SJCRH30 (cell line): ENCODE measurements at regions not wholly inside any gene's neighbourhood (a gene's known extent, or its start where the extent isn't known, plus 50 kb on each side); places are given as distances from the start of the nearest gene placed in this dataset.
"Not testable (repeated sequence)": the region's sequence is repeated elsewhere in the genome, so short reads cannot be mapped to it uniquely, and the experiment has no call there.

Experiments
- DNase-seq, 2 experiments: peaks; one replicate each; pipeline ENCODE4 v3.0.0-alpha.2; 2015 to 2020
- H3K27ac ChIP-seq: fragments of 250-450 bp; sonication (Bioruptor Pico); 2 replicates; pipeline ENCODE4 v1.5.1; 2020; ENCODE audit warnings: mild to moderate bottlenecking, moderate library complexity
- H3K27me3 ChIP-seq: fragments of 250-450 bp; sonication (Bioruptor Pico); 2 replicates; pipeline ENCODE4 v1.5.1; 2020; ENCODE audit warnings: mild to moderate bottlenecking, moderate library complexity
- H3K36me3 ChIP-seq: fragments of 250-450 bp; sonication (Bioruptor Pico); 2 replicates; pipeline ENCODE4 v1.5.1; 2020; ENCODE audit warnings: mild to moderate bottlenecking, moderate library complexity
- H3K4me1 ChIP-seq: fragments of 250-450 bp; sonication (Bioruptor Pico); 2 replicates; pipeline ENCODE4 v1.5.1; 2020; ENCODE audit warnings: mild to moderate bottlenecking, moderate library complexity
- H3K4me3 ChIP-seq: fragments of 250-450 bp; sonication (Bioruptor Pico); 2 replicates; pipeline ENCODE4 v1.5.1; 2020; ENCODE audit warnings: mild to moderate bottlenecking, moderate library complexity
- H3K9me3 ChIP-seq: fragments of 250-450 bp; sonication (Bioruptor Pico); replicated peaks from 2 replicates; pipeline ENCODE4 v1.5.1; 2020; ENCODE audit warnings: mild to moderate bottlenecking, moderate library complexity

DNA sequence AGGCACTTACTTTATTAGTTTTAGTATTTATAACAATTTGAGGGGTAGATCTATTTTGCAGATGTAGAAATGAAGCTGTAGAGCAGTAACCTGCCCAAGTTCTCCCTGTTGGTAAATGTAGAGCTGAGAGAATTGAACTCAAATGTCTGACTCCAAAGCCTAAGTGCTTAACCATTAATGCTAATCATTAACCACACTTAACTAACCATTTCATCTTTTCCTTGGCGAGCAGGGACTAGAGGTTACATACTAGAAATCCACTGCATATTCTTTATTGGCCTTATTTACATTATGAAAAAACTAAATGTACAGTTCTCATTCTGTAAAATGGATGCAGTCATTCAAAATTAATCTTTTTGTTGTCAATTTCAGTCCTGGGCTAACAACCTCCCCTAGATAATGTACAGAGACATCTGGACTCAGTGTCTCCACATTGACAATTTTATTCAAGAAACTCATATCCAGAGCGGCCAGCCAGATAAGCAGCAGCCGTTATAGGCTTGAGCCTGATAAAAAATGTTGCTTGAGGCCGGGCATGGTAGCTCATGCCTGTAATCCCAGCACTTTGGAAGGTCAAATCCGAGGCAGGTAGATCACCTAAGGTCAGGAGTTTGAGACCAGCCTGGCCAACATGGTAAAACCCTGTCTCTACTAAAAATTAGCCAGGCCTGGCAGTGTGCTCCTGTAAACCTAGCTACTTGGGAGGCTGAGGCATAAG lies 76.7 kb upstream of the PICALM start:
- no peaks in the 10 kb centered on the region for H3K27me3 ChIP-seq
- no peak overlapping the region for H3K4me3 ChIP-seq
- H3K4me1 ChIP-seq, result peaks cover 6% of the 10 kb centered on the region
- no peaks in the 10 kb centered on the region for H3K36me3 ChIP-seq
- no peak for DNase-seq
- no peak overlapping the region for H3K27ac ChIP-seq
- no peaks in the 10 kb centered on the region for H3K9me3 ChIP-seq

DNA sequence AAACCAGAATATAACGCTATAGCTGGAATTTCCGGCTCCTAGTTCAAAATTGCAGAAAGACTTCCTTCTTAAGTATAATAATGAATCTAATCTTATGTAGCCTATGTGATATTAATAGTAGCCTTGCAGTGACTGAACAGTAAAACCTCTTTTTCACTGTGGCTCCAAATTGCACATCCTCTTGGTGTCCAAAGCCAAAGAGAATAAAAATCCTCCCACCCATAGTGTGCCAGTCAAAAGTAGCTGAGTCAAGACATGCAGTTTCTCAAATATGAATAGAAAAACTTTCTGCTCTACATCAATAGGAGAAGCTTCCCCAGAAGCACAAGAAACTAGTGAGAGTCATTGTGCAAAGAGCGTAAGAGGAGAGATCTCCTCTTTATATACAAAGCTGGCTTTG lies 76.0 kb upstream of the PICALM start:
- H3K36me3 ChIP-seq, result no peaks in the 10 kb centered on the region
- no peaks in the 10 kb centered on the region for H3K27me3 ChIP-seq
- no peaks in the 10 kb centered on the region for H3K4me1 ChIP-seq
- no peak for DNase-seq
- H3K4me3 ChIP-seq, result no peak overlapping the region
- no peaks in the 10 kb centered on the region for H3K9me3 ChIP-seq
- H3K27ac ChIP-seq, result no peak overlapping the region

DNA sequence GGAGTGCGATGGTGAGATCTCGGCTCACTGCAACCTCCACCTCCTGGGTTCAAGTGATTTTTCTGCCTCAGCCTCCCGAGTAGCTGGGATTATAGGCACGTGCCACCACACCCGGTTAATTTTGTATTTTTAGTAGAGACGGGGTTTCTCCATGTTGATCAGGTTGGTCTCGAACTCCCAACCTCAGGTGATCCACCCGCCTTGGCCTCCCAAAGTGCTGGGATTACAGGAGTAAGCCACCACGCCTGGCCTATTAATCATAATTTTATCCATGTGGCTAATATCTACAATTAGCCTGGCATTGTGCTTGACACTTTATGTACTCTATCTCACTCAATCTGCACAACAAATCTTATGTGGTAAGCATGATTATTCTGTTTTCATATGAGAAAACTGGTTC lies 75.2 kb upstream of the PICALM start:
- H3K4me3 ChIP-seq, H3K9me3 ChIP-seq, H3K4me1 ChIP-seq, H3K27me3 ChIP-seq, DNase-seq, H3K27ac ChIP-seq, H3K36me3 ChIP-seq: not testable (repeated sequence)

DNA sequence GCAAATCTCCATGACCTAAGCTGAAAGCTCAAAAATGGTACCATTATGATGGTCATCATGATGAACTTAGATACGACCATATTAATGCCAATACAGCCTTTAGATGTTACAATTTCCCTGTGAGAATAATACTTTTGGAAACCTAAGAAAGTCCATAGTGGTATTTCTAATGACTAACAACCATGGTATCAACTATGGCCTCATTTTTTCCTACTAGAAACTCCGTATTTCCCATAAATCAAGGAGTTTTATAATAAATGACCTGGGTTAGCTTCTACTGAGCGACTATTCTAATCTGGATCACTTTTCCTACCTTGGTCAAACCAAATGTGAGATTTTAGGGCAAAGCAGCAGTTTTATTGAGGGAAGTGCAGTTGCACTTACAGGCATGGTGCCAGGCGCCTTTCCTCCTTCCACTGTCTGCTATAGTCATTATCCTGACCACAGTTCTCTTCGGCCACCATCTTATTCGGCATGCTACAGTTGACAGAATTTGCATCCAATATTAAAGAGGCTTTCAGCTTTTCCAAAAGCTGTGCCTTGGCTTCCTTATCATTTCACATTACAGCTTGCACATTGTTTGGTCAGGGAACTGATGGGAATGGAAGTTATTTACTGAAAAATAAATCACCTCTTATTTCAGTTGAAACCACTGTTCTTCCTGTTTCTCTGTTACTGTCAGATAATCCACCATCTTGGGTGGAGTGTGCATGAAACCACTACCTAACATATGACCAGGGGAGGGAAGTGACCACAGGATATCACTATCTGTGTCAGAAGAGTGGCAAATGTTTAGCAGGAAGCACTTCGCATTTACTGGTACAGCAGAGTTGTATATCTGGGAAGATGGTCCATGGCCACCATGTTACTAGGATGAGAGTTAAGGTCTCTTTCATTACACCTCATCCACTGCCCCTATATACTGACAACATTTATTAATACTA lies 74.5 kb upstream of the PICALM start:
- Histone ChIP-seq H3K36me3 (no peaks in the 10 kb centered on the region), H3K9me3 (no peaks in the 10 kb centered on the region), H3K27ac (no peak overlapping the region), H3K4me3 (no peak overlapping the region), H3K4me1 (no peaks in the 10 kb centered on the region), H3K27me3 (no peaks in the 10 kb centered on the region)
- no peak for DNase-seq

DNA sequence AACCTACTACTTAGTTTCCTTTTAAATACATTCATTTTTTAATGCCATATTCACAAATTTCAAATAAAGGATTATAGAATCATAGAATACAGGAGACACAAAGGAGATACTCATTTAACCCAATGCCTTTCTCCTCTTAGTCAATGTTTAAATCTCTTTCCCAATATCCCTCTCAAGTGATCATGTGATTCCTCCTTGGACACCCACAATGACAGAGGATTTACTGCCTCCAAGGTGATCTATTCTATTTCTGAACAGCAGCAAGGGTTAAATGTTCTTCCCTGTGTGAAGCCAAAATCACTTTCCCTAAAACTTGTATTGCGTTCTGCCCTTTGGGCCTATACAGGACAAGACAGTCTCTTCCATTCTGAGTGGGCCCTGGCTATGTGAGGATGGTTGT lies 73.3 kb upstream of the PICALM start:
- Histone ChIP-seq H3K36me3 (no peaks in the 10 kb centered on the region), H3K4me3 (no peak overlapping the region), H3K27ac (no peak overlapping the region), H3K27me3 (no peaks in the 10 kb centered on the region), H3K4me1 (no peaks in the 10 kb centered on the region), H3K9me3 (no peaks in the 10 kb centered on the region)
- DNase-seq, result no peak

DNA sequence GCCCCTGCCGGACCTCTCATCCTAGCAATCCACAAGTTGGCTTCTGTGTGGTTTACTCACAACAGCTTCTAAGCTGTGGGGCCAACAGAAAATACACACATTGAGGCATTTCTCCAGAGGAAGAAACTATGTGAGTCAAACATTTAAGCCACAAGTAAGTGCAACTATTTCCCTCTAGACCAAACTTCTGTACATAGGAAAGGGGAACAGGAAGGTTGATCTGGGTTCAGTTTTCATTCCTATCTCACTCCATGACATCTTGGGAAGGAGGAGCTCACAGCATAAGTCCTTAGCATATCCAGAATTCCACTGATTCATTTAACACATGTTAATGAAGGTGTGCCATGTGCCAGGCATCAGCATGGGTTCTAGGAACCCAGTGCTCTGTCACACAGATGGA lies 72.8 kb upstream of the PICALM start:
- Histone ChIP-seq H3K4me1 (no peaks in the 10 kb centered on the region), H3K36me3 (no peaks in the 10 kb centered on the region), H3K27ac (no peak overlapping the region), H3K27me3 (no peaks in the 10 kb centered on the region), H3K9me3 (no peaks in the 10 kb centered on the region), H3K4me3 (no peak overlapping the region)
- DNase-seq, result no peak

DNA sequence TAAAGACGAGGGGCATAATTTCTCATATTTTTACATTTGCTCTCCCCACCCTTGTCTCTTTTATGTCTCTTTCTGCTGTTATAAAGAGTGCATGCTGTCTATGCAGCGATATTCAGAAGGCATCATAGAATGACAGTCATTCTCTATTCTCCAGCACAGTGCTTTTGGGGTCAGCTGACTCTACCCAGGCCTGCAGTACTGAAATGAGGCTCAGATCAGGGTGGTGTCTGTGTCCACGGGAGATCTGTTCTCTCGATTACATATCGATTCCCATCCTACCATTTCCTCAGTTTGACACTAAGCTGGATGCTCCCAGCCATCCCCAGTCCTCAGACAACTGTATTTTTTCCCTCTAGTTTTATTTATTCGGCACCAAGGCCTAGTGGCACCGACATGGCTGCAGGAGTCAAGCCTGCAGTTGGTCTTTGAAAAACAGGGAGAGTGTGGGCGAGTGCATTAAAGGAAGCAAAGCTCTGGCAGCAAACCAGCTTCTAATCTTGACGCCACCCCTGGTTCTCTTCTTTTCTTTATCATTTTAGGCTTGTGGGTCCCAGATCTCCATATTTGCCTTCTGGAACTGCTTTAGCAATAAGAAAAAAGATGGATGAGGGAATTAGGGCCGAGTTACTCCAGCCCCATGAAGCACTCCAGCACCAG lies 71.6 kb upstream of the PICALM start:
- H3K4me1 ChIP-seq, result peaks cover 3% of the 10 kb centered on the region; the same call in 1 of the 2 replicates
- DNase-seq, result no peak

DNA sequence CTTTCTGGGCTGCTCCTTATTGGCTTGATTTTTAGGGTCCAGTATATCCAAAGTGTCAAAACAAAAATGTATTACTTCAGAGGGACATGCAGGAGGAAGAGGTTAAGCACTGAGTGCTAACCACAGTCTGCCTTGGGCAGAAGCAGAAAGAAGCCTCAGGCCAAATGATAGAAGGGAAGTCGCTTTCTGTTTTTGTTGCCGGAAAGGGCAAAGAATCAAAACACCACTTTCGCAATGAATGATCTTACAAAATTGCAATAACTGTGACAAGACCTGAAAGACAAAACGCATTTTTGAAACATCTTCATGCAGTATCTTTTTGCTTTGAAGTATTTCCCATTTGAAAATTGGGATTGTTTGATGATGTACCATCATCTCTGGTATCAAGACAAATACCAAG lies 70.1 kb upstream of the PICALM start:
- DNase-seq, result no peak
- H3K4me3 ChIP-seq, result no peak overlapping the region
- no peaks in the 10 kb centered on the region for H3K9me3 ChIP-seq
- H3K27me3 ChIP-seq, result no peaks in the 10 kb centered on the region
- H3K36me3 ChIP-seq, result no peaks in the 10 kb centered on the region
- no peak overlapping the region for H3K27ac ChIP-seq
- peaks cover 8% of the 10 kb centered on the region; the same call in 1 of the 2 replicates for H3K4me1 ChIP-seq

More for the DNA sequence above, 71.6 kb upstream of the PICALM start:
- H3K9me3 ChIP-seq, result no peaks in the 10 kb centered on the region
- no peak overlapping the region for H3K4me3 ChIP-seq
- H3K36me3 ChIP-seq, result no peaks in the 10 kb centered on the region
- H3K27ac ChIP-seq, result no peak overlapping the region
- no peaks in the 10 kb centered on the region for H3K27me3 ChIP-seq

DNA sequence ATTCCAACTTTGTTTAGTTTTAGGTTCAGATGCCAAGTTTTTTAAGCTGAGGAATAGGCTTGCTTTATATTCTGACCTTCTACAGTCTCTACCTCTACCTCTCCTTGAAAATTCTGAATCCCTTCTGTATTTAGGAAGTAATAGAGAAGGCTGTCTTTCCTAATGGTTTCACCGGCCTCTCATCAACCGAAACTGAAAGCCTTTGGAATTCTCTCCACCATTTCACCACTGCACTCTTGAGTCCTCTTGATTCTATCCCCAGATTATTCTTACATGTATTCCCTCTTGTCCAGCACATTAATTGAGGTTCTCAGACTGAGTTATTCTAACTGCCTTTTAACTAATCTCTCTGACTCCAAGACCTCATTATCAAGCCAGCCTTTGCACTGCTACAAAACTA lies 67.7 kb upstream of the PICALM start:
- Histone ChIP-seq H3K4me3 (no peak overlapping the region), H3K9me3 (no peaks in the 10 kb centered on the region), H3K27me3 (no peaks in the 10 kb centered on the region), H3K27ac (no peak overlapping the region), H3K36me3 (no peaks in the 10 kb centered on the region), H3K4me1 (peaks cover 8% of the 10 kb centered on the region; the same call in 1 of the 2 replicates)
- no peak for DNase-seq

DNA sequence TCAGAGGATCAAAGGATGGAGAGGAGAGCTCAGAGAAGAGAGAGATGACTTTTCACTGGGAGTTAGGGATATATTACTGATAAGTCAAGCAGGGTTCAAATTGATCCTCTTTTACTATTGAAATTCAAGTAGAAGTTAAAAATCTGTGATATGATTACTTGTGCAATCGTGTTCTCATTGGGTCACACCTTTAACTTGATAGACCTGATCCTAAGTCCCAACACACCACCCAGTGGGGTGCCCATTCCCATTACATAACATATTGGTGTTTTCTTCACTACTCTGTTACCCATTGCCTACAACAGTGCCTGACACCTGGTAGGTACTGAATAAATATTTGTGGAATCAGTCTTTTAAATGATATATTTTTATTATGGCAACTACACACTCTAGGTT lies 66.4 kb upstream of the PICALM start:
- DNase-seq, result no peak
- Histone ChIP-seq H3K27me3 (no peaks in the 10 kb centered on the region), H3K27ac (no peak overlapping the region), H3K4me3 (no peak overlapping the region), H3K36me3 (no peaks in the 10 kb centered on the region), H3K9me3 (no peaks in the 10 kb centered on the region; the same call in 1 of the 2 replicates), H3K4me1 (peaks cover 8% of the 10 kb centered on the region; the same call in 1 of the 2 replicates)

DNA sequence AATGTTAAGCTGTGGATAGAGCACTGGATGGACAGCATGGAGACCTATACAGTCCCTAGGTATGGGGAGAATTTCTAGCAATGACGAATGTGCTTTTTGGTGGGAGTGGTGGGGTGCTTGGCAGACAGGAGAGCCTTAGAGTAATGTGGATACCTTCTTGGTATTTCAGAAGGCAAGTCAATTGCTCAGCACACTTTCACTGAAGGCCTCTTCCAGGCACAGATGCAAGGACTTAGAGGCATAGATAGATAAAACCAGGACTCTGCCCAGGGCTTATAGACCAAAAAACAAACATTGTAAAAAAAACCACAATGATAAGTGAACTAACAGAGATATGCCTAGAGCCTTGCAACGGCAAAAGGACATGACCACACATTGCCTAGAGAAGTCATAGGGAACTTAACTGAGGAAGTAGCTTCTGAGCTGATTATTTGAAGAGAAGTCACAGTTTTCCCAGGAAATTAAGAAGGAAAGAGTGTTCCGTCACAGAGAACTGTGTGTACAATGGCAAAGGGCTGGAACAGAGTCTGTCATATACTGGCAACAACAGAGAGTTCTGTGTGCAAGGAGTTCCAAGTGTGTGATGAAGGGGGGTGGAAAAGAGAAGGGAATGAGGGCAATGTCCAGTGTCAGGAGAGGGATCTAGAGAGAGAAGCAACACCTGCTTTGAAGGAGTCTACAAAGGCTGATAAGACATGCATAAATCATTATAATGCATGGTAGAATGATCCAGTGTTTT lies 65.9 kb upstream of the PICALM start:
- peaks cover 8% of the 10 kb centered on the region; the same call in 1 of the 2 replicates for H3K4me1 ChIP-seq
- no peaks in the 10 kb centered on the region for H3K27me3 ChIP-seq
- no peak overlapping the region for H3K27ac ChIP-seq
- no peaks in the 10 kb centered on the region for H3K36me3 ChIP-seq
- H3K9me3 ChIP-seq, result no peaks in the 10 kb centered on the region; the same call in none of the 2 replicates
- H3K4me3 ChIP-seq, result no peak overlapping the region
- no peak for DNase-seq

DNA sequence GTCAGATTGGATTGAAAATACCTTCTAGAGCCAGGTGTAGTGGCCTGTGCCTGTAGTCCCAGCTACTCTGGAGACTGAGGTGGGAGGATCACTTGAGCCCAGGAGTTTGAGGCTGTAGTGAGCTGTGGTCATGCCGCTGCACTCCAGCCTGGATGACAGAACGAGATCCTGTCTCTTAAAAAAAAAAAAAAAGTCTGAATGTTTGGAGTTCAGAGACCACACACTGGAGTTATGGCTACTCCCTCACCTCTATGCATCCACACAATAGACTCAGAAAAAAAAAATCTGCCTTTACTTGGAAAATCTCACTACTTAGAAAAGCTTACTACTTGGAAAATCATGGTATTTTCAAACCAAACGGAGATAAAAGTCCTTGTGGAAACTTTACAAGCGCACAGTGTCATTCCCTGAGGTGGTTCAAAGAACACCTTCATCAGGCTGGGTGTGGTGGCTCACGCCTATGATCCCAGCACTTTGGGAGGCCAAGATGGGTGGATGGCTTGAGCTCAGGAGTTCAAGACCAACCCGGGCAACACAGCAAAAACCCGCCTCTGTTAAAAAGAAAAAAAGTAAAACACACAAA lies 63.9 kb upstream of the PICALM start:
- no peak for DNase-seq
- Histone ChIP-seq H3K9me3 (peaks cover 7% of the 10 kb centered on the region), H3K27ac (no peak overlapping the region), H3K36me3 (no peaks in the 10 kb centered on the region), H3K4me3 (no peak overlapping the region), H3K27me3 (no peaks in the 10 kb centered on the region), H3K4me1 (peaks cover 8% of the 10 kb centered on the region; the same call in 1 of the 2 replicates)

DNA sequence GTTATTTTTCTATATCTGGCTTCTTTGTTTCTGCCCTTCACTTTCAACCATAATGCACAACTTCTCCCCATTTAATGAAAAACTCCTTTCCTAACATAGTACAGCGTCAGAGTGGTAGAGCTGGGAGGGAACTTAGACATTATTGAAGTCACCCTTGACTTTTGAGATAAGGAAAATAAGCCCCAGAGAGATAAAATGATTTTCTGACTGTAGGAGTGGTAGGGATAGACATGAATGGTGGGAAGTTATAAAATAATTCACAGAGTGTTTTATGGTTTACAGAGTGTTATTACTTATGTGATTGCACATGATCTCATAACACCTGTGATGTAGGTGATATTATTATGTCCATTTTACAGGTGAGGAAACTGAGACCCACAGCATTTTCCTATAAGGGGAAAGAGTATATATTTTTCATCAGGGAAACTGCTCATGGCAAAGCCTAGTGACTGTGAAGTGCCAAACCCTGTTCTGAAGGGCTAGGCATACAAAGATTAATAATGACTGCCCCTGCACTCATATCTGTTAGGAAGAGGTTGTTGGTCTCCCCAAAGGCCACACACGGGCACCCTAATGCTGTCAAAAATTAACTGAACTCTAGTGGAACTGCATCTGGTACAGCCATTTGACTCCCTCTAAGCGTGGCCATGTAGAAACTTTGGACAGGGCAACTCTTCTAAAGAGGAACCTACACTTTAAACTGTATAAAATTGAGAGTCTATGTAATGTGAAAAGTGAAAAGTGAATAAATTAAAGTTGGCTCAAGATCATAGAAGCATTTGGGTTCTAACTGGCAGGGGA lies 61.1 kb upstream of the PICALM start:
- Histone ChIP-seq H3K4me3 (no peak overlapping the region), H3K27ac (no peak overlapping the region), H3K36me3 (no peaks in the 10 kb centered on the region), H3K27me3 (no peaks in the 10 kb centered on the region), H3K9me3 (peaks cover 7% of the 10 kb centered on the region), H3K4me1 (0 out of 2 replicates have a peak, but pooled peaks cover 7% of the 10 kb centered on the region)
- DNase-seq, result no peak
